A673 (cell line): ENCODE measurements at regions not wholly inside any gene's neighbourhood (a gene's known extent, or its start where the extent isn't known, plus 50 kb on each side); places are given as distances from the start of the nearest gene placed in this dataset.

Experiments used
- BruUV-seq: library from RNA; stranded (reverse); fragments of 400-500 nt; replicated peaks from 2 replicates; lab custom pipeline; 2021; lab: Mats Ljungman, UMichigan
- CTCF ChIA-PET: fragments of 300-600 bp; sonication (Branson Sonifier 250); formaldehyde crosslinking; loops from one replicate; lab custom pipeline; 2022; ENCODE audit warnings: antibody characterized with exemption; lab: Charles Lee
- POLR2A ChIA-PET: fragments of 300-600 bp; sonication (Branson Sonifier 250); formaldehyde crosslinking; loops from one replicate; lab custom pipeline; 2022; ENCODE audit warnings: antibody characterized with exemption; ENCODE audit not compliant: low non-redundant PET; lab: Charles Lee
- DNase-seq: peaks from one replicate; pipeline ENCODE4 v3.0.0-alpha.2; 2015; ENCODE audit warnings: low spot score
- H3K27ac ChIP-seq: fragments of 200-600 bp; sonication (generic); 2 replicates; pipeline ENCODE4 v1.5.1; 2016; ENCODE audit warnings: mixed run types, low read depth, mild to moderate bottlenecking, mixed read lengths, antibody characterized with exemption, low read length; ENCODE audit not compliant: poor library complexity, severe bottlenecking
- H3K27me3 ChIP-seq: fragments of 200-600 bp; sonication (generic); replicated peaks from 2 replicates; pipeline ENCODE4 v1.6.1; 2017; ENCODE audit warnings: mixed run types, low read depth, mild to moderate bottlenecking, mixed read lengths, antibody characterized with exemption, low read length; ENCODE audit not compliant: insufficient read depth, poor library complexity
- H3K36me3 ChIP-seq: fragments of 200-600 bp; sonication (generic); 2 replicates; pipeline ENCODE4 v1.6.1; 2016; ENCODE audit warnings: mixed run types, mild to moderate bottlenecking, mixed read lengths, antibody characterized with exemption, low read length; ENCODE audit not compliant: insufficient read depth, poor library complexity, severe bottlenecking
- H3K4me1 ChIP-seq: fragments of 200-600 bp; sonication (generic); 2 replicates; pipeline ENCODE4 v1.6.1; 2017; ENCODE audit warnings: mixed run types, mild to moderate bottlenecking, mixed read lengths, antibody characterized with exemption, low read length; ENCODE audit not compliant: insufficient read depth, poor library complexity, severe bottlenecking
- H3K4me3 ChIP-seq: fragments of 200-600 bp; sonication (generic); 2 replicates; pipeline ENCODE4 v1.5.1; 2016; ENCODE audit warnings: low read depth, mixed run types, mild to moderate bottlenecking, mixed read lengths, low read length; ENCODE audit not compliant: poor library complexity, severe bottlenecking
- H3K9me3 ChIP-seq: fragments of 200-600 bp; sonication (generic); 2 replicates; pipeline ENCODE4 v1.6.1; 2016; ENCODE audit warnings: mixed run types, low read depth, mild to moderate bottlenecking, mixed read lengths, antibody characterized with exemption, low read length; ENCODE audit not compliant: poor library complexity, severe bottlenecking
- CTCF ChIP-seq: fragments of 300-800, 200-600 bp; sonication (generic); conservative IDR thresholded peaks from 2 replicates; pipeline ENCODE4 v1.5.1; 2017; ENCODE audit warnings: low read depth, mild to moderate bottlenecking, antibody characterized with exemption, low read length, moderate library complexity, mixed read lengths
- EZH2 ChIP-seq: fragments of 200-600 bp; sonication (generic); IDR thresholded peaks from 2 replicates; pipeline ENCODE4 v1.6.1; 2017; ENCODE audit warnings: borderline replicate concordance, low read depth, mild to moderate bottlenecking, mixed read lengths, antibody characterized with exemption, low read length; ENCODE audit not compliant: poor library complexity, severe bottlenecking
- intact Hi-C: fragments of 100-400 bp; cut with micrococcal nuclease; formaldehyde crosslinking; loops from one replicate; pipeline ENCODE4 v1.10.0; 2022; ENCODE audit not compliant: unreplicated experiment

DNA sequence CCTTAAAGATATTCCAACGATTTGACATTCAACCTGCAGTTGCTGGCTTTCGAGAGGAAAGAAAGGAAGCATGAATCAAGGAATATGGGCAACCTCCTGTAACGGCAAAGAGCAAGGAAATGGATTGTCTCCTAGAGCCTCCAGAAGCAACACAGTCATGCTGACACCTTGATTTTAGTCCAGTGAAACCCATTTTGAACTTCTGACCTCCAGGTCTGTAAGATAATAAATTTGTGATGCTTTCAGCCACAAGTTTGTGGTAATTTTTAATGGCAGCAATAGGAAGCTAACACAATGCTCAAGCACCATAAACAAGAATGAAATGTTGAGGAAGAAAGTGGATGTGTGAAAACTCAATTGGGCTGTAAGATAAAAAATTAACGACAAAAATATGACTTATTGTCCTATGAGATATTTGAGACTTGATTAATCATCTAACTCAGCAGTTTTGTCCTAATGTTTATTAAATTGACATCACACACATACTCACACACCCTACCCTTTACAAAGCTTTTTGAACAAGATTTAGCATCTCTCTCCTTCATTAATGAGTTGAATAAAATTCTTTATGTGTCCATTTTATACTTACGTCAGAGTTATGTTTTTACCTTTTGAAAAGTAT lies 857.2 kb upstream of the INTU start:
- no peak overlapping the region for H3K4me3 ChIP-seq
- no peak overlapping the region for H3K27ac ChIP-seq
- H3K9me3 ChIP-seq = no peaks in the 10 kb centered on the region
- no peaks in the 10 kb centered on the region for H3K36me3 ChIP-seq
- no TSS peak for BruUV-seq
- intact Hi-C loops = no loop called here
- peaks cover 40% of the 10 kb centered on the region for H3K27me3 ChIP-seq
- no peaks in the 10 kb centered on the region for H3K4me1 ChIP-seq
- no peak for DNase-seq
- no peak for TF ChIP-seq CTCF
- no peak for TF ChIP-seq EZH2
- ChIA-PET CTCF (no interaction called here), POLR2A (no interaction called here)

- CTCF ChIA-PET = no interaction called here
- intact Hi-C loops = no loop called here
- no TSS peak for BruUV-seq
- H3K27me3 ChIP-seq = peaks cover 40% of the 10 kb centered on the region
- no peaks in the 10 kb centered on the region for H3K36me3 ChIP-seq
- no peaks in the 10 kb centered on the region for H3K4me1 ChIP-seq
- no peak overlapping the region for H3K27ac ChIP-seq
- no peak for TF ChIP-seq CTCF
- no peak for TF ChIP-seq EZH2
- no peak overlapping the region for H3K4me3 ChIP-seq
- DNase-seq = no peak
- no peaks in the 10 kb centered on the region for H3K9me3 ChIP-seq
- POLR2A ChIA-PET = no interaction called here
Measured at GRCh38 chr4:126776361-126776760, 856.4 kb upstream of the INTU start.

DNA sequence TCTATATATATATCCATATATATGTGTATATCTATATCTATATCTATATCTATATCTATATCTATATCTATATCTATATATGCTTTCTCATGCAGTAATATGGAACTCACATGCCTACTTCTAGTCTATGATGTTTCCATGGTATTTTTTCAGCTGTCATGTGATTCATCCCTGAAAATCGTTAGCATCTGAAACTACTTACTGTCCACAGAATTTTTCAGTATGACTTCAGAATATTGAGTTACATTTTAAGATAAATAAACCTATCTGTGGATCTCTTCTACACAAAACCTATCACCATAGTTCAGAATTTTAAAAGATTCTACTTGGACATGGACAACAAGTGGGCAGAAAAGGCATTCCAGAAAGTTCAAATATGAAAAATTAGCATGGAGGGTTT lies 855.1 kb upstream of the INTU start:
- Histone ChIP-seq H3K36me3 (no peaks in the 10 kb centered on the region), H3K9me3 (no peaks in the 10 kb centered on the region), H3K27ac (no peak overlapping the region), H3K27me3 (peaks cover 43% of the 10 kb centered on the region), H3K4me3 (no peak overlapping the region), H3K4me1 (no peaks in the 10 kb centered on the region)
- no TSS peak for BruUV-seq
- ChIA-PET CTCF (no interaction called here), POLR2A (no interaction called here)
- peak; percentile 2 for DNase-seq
- TF ChIP-seq EZH2 = no peak
- TF ChIP-seq CTCF = no peak
- intact Hi-C loops = no loop called here
